A673 (cell line): ENCODE measurements at regions not wholly inside any gene's neighbourhood (a gene's known extent, or its start where the extent isn't known, plus 50 kb on each side); places are given as distances from the start of the nearest gene placed in this dataset.
"Not testable (repeated sequence)": the region's sequence is repeated elsewhere in the genome, so short reads cannot be mapped to it uniquely, and the experiment has no call there.

ENCODE experiments used
- EZH2 ChIP-seq: fragments of 200-600 bp; sonication (generic); IDR thresholded peaks from 2 replicates; pipeline ENCODE4 v1.6.1; 2017; ENCODE audit warnings: borderline replicate concordance, low read depth, mild to moderate bottlenecking, mixed read lengths, antibody characterized with exemption, low read length; ENCODE audit not compliant: poor library complexity, severe bottlenecking
- TF ChIP-seq, protein P1 (sequence below): fragments of 300-800, 200-600 bp; sonication (generic); conservative IDR thresholded peaks from 2 replicates; pipeline ENCODE4 v1.5.1; 2017; ENCODE audit warnings: low read depth, mild to moderate bottlenecking, antibody characterized with exemption, low read length, moderate library complexity, mixed read lengths

DNA sequence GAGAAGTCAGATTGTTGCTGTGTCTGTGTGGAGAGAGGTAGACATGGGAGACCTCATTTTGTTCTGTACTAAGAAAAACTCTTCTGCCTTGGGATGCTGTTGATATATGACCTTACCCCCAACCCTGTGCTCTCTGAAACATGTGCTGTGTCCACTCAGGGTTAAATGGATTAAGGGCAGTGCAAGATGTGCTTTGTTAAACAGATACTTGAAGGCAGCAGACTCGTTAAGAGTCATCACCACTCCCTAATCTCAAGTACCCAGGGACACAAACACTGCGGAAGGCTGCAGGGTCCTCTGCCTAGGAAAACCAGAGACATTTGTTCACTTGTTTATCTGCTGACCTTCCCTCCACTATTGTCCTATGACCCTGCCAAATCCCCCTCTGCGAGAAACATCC lies 1183.5 kb downstream of the FOXD4L5 start:
- TF ChIP-seq, protein P1, sequence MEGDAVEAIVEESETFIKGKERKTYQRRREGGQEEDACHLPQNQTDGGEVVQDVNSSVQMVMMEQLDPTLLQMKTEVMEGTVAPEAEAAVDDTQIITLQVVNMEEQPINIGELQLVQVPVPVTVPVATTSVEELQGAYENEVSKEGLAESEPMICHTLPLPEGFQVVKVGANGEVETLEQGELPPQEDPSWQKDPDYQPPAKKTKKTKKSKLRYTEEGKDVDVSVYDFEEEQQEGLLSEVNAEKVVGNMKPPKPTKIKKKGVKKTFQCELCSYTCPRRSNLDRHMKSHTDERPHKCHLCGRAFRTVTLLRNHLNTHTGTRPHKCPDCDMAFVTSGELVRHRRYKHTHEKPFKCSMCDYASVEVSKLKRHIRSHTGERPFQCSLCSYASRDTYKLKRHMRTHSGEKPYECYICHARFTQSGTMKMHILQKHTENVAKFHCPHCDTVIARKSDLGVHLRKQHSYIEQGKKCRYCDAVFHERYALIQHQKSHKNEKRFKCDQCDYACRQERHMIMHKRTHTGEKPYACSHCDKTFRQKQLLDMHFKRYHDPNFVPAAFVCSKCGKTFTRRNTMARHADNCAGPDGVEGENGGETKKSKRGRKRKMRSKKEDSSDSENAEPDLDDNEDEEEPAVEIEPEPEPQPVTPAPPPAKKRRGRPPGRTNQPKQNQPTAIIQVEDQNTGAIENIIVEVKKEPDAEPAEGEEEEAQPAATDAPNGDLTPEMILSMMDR: not testable (repeated sequence)
- TF ChIP-seq EZH2: not testable (repeated sequence)
